ENCODE measurements at regions not wholly inside any gene's neighbourhood (a gene's known extent, or its start where the extent isn't known, plus 50 kb on each side); places are given as distances from the start of the nearest gene placed in this dataset.
"Not testable (repeated sequence)": the region's sequence is repeated elsewhere in the genome, so short reads cannot be mapped to it uniquely, and the experiment has no call there.

DNA sequence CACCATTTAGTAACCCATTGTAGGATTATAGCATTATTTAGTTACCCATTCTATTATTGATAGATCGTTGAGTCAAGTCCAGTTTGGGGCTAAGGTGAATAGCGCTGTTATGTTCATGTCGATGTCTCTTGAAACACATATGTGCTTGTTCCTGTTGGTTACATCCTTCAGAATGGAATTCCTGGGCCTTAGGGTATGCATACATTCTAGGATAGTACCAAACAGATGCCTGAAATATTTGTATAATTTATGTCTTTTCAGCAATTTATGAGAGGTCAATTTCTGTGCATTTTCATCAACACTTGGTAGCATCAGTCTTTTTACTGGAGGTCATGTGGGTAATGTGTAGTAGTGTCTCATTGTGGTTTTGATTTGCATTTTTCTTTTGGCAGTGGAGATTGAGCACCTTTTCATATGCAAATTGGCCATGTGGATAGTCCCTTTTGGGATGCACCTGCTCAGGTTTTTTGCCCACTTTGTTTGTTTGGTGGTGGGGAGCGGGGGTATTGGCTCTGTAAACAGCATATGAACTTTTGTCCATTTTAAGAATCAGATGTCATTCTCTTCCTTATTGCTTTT, 104.2 kb downstream of the CDRT15L2 start:
- TF ChIP-seq CTCF, POLR2A, EP300 (IDR thresholded peaks at IDR 0.05): not testable (repeated sequence)
